ENCODE measurements at regions not wholly inside any gene's neighbourhood (a gene's known extent, or its start where the extent isn't known, plus 50 kb on each side); places are given as distances from the start of the nearest gene placed in this dataset.

- peak; percentile 26 for DNase-seq
Measured at GRCh38 chr6:14784596-14785492, 461.0 kb upstream of the JARID2 start.

DNA sequence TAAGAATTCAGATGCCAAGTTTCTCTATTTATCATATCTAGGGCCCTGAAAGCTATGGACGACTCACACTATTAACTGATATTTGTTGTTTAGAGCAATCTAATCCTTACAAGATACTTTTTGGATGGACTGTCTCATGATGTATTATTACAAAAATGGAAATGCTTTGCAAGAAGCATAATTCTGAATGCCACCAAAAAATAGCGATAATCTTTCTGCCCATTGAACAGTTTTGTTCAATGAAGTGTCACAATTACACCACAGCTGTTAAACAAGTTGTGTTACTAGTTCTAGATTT, 460.4 kb upstream of the JARID2 start:
- no peak for DNase-seq

DNA sequence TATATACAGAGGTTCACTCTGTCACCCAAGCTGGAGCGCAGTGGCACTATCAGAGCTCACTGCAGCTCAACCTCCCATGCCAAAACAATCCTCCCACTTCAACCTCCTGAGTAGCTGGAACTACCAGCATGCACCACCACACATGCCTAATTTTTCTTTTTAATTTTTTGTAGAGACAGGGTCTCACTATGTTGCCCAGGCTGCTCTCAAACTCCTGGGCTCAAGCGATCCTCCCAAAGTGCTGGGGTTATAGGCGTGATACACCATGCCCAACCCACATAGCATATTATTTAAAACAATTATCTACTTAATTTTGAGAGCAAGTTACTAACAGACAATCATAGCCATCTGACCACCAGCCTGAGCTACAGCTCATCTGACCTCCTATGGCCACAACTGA, 459.9 kb upstream of the JARID2 start:
- DNase-seq, result no peak

DNA sequence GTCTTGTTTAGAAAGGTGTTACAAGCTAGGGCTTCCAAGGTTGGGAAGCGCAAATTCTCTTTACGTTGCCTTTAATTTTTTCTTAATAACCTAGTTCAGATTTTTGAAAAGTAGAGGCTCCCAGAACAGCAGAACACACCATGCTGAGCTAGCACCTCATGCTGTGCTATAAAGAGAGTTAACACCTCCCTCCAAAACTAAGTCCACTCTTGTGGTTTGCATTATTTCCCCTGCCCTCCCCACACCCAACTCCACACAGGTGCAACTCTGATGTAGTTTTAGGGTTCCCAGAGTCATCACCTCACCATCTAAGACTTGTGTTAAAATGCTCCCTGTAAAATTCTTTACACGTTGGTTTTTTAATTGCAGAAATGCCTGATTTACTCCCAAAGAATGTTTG, 459.4 kb upstream of the JARID2 start:
- no peak for DNase-seq

DNA sequence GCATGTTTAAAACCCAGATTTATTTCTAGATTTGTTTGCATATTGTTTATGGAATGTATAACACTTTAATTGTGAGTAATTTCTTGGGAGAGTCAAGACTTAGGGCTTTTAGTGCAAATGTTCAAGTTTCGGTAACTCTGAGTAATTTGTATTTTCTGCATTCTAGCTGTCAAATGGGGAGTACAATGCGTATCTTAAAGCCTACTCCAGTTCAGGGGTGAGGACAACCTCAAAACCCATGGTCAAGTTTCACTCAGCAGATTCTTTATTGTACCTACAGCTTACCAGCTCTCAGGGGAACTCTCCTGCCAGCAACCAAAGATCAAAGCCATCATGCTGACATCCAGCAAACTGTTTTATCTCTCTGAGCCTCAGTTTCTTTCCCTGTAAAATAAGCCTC, 458.6 kb upstream of the JARID2 start:
- no peak for DNase-seq

- DNase-seq, result no peak
Measured at GRCh38 chr6:14787677-14788076, 458.2 kb upstream of the JARID2 start.

- DNase-seq, result no peak
Measured at GRCh38 chr6:14789996-14790395, 455.9 kb upstream of the JARID2 start.

DNA sequence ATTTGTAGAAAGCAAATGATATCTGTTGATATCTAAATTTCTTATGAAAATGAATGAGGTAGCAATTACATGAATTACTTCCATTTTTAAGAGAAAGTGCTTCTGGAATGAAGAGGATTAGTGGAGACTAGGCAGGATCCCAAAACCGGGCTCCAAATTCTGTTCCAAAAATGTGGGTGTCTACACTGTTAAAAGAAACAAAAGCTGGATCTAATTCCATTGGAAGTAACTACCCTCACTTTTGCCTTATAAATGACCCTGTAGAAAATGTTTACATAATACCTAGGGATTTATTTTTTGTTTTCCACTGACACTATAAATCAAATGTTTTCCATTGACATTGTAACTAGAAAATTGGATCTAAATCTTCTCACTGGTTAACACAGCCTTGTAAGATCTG, 454.9 kb upstream of the JARID2 start:
- no peak for DNase-seq

DNA sequence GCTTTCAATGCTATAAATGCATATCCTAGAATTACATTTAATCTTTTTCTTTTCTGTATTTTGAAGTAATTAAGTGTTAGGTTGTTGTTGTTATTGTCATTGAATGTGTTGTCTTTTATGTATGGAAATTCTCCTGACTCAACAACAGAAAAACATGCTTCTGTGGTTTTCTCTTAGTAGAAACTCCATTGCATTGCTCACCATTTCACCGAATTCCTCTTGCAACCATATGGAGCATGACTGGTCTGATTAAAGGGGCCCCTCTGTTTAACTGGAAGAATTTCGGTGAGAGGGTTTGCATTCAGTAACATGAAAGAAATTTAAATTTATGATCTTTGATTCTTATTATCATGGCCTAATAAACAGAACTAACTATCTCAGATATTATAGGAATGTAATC, 454.3 kb upstream of the JARID2 start:
- no peak for DNase-seq

GRCh38 chr6:14792118-14792955, 453.5 kb upstream of the JARID2 start:
- peak; percentile 64 for DNase-seq

DNA sequence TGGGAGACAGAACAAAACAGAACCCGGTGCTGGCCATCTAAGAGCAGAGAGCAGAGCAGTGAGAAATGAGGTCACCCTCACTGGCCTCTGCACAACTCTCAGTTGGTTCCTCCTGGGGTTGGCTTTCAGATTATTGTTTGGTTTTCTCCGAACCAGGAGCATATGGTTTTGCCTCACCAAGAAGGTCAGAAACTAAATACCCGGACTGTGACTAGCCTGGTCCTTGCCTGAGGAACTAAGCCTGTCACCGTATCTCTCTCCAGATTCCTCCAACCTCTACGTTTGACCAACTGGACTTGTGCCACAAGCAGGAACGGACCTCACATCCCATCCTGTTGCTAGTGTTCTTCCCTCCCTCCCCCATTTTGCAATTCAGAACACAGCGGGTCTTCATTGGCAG, 450.4 kb upstream of the JARID2 start:
- no peak for DNase-seq

DNA sequence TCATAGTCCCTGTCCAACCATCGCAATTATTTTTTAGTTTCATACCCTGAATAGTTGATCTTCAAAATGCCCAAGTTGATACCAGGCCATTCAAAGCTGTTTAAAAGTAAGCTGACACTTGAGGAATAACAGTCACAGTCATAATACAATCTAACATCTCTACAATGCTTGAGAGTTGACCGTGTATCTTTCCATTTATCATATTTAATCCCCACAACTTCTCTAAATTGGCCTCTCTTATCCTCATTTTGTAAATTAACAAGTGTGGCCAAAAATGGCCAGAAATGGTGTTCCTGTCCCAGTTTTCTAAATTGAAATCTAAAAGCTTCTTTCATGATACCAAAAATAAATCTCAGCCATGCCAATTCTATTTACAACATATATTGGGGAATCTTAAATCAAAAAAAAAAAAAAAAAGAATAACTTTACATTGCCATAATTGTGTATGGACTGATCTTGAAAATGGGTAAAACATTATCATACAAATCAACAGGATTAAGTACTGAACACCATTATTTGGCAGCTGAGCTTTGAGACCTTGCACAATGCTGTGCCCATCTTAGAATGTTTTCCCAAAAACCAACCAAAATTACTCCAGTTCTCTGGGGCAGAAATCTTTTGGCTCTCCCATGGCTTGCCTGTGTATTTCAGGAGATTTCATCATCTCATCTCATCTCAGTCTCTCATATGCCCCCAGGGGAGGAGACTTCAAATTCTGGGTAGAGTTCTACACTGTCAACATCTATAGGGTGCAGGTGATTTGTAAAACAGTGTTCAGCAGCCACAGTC, 448.7 kb upstream of the JARID2 start:
- DNase-seq, result no peak

- DNase-seq, result no peak
Measured at GRCh38 chr6:14797875-14798593, 447.8 kb upstream of the JARID2 start.

DNA sequence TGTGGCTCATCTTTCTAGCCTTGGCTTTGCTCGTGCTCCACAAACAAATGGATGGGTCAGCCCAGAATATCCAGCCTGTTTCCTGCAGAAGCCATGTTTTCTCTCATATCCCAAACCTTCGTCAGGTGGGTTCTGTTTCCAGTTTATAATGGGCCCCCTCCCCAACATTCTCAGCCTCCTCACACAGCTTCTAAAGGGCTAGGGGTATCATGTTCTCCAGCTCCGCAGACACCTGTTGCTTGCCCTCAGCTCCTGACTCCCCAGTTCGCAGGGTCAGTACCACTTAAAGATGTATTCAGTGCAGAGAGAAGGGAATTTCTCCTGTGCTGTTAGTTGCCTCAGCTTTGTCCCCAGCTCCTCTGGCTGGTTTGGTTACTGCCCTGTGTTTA, 447.3 kb upstream of the JARID2 start:
- DNase-seq, result no peak

DNA sequence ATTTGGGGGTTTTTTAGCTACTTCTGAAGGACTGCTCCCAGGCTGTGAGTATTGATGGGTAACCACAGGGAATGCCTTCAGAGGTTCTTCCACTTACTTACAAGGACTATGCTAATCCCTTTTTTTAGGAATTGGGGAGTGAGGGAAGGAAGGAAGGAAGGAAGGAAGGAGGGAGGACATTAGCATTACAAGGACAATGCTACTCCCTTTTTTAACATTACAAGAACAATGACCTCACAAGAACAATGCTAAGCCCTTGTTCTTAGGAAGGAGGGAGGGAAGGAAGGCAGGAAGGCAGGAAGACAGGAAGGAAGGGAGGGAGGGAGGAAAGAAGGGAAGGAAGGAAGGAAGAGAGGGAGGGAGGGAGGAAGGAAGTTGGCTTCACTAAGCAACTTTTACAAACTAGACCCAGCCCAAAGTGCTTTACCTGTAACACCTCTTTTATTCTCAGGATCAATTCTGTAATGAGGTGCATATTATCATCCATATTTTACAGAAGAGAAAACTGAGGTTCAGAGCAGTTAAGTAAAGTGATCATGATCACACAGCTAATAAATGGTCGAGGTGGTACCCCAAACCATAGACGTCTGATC, 446.8 kb upstream of the JARID2 start:
- DNase-seq, result no peak

DNA sequence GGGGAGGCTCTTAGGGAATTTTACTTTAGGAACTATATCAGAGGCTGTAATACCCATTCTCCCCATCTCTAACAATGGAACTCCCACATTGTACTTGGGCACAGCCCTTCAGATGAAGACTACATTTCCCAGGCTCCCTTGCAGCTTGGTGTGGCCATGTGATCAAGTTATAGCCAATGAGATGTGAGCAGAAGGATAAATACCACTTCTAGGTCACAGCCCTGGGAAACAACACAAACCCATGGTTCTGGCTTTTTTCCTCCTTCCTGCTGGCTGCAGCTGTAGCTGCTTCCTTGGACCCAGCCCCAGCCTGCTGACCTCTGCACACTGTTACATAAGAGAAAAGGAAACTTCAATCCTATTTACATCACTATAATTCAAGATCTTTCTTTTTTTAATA, 445.9 kb upstream of the JARID2 start:
- peak; percentile 80 for DNase-seq

GRCh38 chr6:14802514-14803160, 443.2 kb upstream of the JARID2 start:
- no peak for DNase-seq

GRCh38 chr6:14804001-14804784, 441.7 kb upstream of the JARID2 start:
- DNase-seq, result peak; percentile 55

DNA sequence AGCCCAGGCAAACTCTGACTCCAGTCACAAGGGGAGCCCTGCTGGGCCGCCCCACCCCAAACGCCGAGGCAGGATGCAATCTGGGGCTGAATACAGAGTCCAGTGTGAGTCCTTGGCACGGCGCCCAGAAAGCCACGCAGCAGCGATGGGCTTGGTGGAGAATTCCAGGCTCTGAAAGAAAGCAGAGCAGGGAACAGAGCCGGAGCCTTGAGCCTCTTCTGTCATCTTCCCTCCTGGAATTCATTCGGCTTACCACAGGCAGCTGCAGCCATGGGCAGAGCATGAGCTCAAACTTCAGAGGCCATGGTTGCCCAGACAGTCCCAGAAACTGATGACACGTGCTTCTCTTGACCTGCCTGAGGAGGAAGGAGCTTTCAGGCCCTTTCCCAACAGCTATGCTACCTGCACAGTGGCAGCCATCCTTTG, 441.1 kb upstream of the JARID2 start:
- no peak for DNase-seq

- no peak for DNase-seq
Measured at GRCh38 chr6:14806101-14806500, 439.8 kb upstream of the JARID2 start.

- DNase-seq, result no peak
Measured at GRCh38 chr6:14807130-14807529, 438.7 kb upstream of the JARID2 start.
